Muscle layer of colon (tissue), 2 donors: ENCODE measurements at regions not wholly inside any gene's neighbourhood (a gene's known extent, or its start where the extent isn't known, plus 50 kb on each side); places are given as distances from the start of the nearest gene placed in this dataset.
"Not testable (repeated sequence)": the region's sequence is repeated elsewhere in the genome, so short reads cannot be mapped to it uniquely, and the experiment has no call there.

Experiments
- H3K27ac ChIP-seq: one replicate; pipeline ENCODE4 v1.7.0; 2013; ENCODE audit warnings: low read depth, mild to moderate bottlenecking, low read length, moderate library complexity
- H3K27me3 ChIP-seq, 2 donors: one replicate each; pipeline ENCODE4 v1.7.0; 2013; ENCODE audit warnings: low read length in 2 of 2, mild to moderate bottlenecking in 2 of 2; ENCODE audit not compliant: insufficient read depth in 2 of 2, control insufficient read depth in 1 of 2
- H3K36me3 ChIP-seq: one replicate; pipeline ENCODE4 v1.7.0; 2013; ENCODE audit warnings: mild to moderate bottlenecking, low read length; ENCODE audit not compliant: insufficient read depth
- H3K4me1 ChIP-seq: one replicate; pipeline ENCODE4 v1.7.0; 2013; ENCODE audit warnings: mild to moderate bottlenecking, low read length; ENCODE audit not compliant: insufficient read depth
- H3K4me3 ChIP-seq, 2 donors: one replicate each; pipeline ENCODE4 v1.7.0; 2013; ENCODE audit warnings: low read length in 2 of 2, low read depth in 1 of 2, mild to moderate bottlenecking in 1 of 2, moderate library complexity in 1 of 2
- H3K9ac ChIP-seq: one replicate; pipeline ENCODE4 v1.7.0; 2013; ENCODE audit warnings: low read length
- H3K9me3 ChIP-seq: one replicate; pipeline ENCODE4 v1.7.0; 2013; ENCODE audit warnings: mild to moderate bottlenecking, low read length
- donor health status: abdominal sarcoma.
- donor health status: Adenocarcinoma of cecum.

- Histone ChIP-seq H3K4me1 (no peaks in the 10 kb centered on the region), H3K27me3 (no peaks in the 10 kb centered on the region), H3K4me3 (no peak overlapping the region), H3K36me3 (no peaks in the 10 kb centered on the region), H3K9me3 (no peaks in the 10 kb centered on the region), H3K27ac (no peak overlapping the region), H3K9ac (no peak overlapping the region)
These were observed 239.4 kb downstream of the KCNJ2 start for GRCh38 chr17:70408768-70409167.

DNA sequence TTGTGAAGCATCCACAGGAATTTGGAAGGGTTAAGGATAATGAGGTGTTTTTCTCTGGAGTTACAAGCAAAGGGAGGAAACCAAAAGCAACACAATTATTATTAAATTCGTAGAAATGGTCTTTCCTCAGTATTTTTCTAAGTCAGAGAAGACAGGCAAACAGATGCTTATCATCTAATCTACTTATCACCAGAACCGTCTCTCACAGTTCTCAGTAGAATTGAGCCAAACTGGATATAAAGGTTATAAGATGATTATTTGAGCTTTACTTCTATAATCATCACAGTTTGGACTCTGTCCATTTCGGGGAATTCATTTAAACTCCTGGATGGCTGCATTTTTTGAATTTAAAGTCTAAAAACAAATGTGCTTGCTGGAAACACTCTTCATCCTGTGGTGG, 245.0 kb downstream of the KCNJ2 start:
- H3K4me3 ChIP-seq: no peak overlapping the region
- no peak overlapping the region for H3K9ac ChIP-seq
- no peaks in the 10 kb centered on the region for H3K27me3 ChIP-seq
- no peaks in the 10 kb centered on the region for H3K9me3 ChIP-seq
- no peaks in the 10 kb centered on the region for H3K4me1 ChIP-seq
- H3K36me3 ChIP-seq: no peaks in the 10 kb centered on the region
- no peak overlapping the region for H3K27ac ChIP-seq

- no peak overlapping the region for H3K4me3 ChIP-seq
These were observed 251.6 kb downstream of the KCNJ2 start for GRCh38 chr17:70420861-70421445.

DNA sequence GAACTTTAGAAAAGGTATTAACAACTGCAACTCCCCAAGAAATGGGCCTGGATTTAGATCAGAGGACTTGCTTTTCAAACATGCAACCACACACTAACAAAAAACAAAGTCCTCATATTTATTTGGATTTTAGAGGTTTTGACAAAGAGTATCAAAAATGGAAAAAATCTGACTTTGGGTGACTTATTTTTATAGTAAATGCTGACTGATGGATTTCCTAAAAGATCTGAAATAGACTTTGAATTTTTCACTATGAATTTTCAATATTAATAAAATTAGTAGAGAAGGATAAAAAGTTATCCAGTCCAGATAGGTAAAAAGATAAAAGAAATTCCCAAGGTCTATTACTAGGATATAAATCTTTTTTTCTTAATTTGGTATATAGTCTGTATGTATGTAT, 253.5 kb downstream of the KCNJ2 start:
- Histone ChIP-seq H3K27me3 (no peaks in the 10 kb centered on the region), H3K27ac (no peak overlapping the region), H3K4me1 (no peaks in the 10 kb centered on the region), H3K9me3 (no peaks in the 10 kb centered on the region), H3K36me3 (no peaks in the 10 kb centered on the region), H3K4me3 (no peak overlapping the region), H3K9ac (no peak overlapping the region)

More at GRCh38 chr17:70420861-70421445, 251.6 kb downstream of the KCNJ2 start:
- Histone ChIP-seq H3K27me3 (no peaks in the 10 kb centered on the region), H3K4me1 (no peaks in the 10 kb centered on the region), H3K27ac (no peak overlapping the region), H3K9me3 (no peaks in the 10 kb centered on the region), H3K36me3 (no peaks in the 10 kb centered on the region), H3K9ac (no peak overlapping the region)

GRCh38 chr17:70423562-70423961, 254.2 kb downstream of the KCNJ2 start:
- Histone ChIP-seq H3K4me1 (no peaks in the 10 kb centered on the region), H3K9me3 (no peaks in the 10 kb centered on the region), H3K27me3 (no peaks in the 10 kb centered on the region), H3K36me3 (no peaks in the 10 kb centered on the region), H3K27ac (no peak overlapping the region), H3K9ac (no peak overlapping the region), H3K4me3 (no peak overlapping the region)

DNA sequence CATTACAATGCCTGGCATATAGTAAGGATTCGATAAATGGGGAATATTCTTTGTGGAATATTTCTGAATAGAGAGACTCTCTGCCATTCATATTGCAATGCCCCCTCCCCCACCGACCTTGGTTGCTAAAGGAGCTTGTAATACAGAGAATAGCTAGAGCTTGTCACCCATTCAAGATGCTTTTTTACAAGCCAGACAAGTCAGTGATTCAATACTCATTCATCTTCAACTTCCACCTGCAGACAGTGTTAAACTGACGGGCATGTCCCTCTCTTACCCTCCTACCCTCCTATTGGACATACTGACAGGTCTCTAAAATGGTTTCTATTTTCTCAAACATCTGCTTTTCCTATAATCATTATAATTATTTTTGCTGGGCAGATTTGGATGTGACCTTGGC, 257.4 kb downstream of the KCNJ2 start:
- H3K4me3 ChIP-seq: no peak overlapping the region
- no peaks in the 10 kb centered on the region for H3K27me3 ChIP-seq
- no peaks in the 10 kb centered on the region for H3K9me3 ChIP-seq
- H3K9ac ChIP-seq: no peak overlapping the region
- H3K4me1 ChIP-seq: no peaks in the 10 kb centered on the region
- no peak overlapping the region for H3K27ac ChIP-seq
- H3K36me3 ChIP-seq: no peaks in the 10 kb centered on the region

DNA sequence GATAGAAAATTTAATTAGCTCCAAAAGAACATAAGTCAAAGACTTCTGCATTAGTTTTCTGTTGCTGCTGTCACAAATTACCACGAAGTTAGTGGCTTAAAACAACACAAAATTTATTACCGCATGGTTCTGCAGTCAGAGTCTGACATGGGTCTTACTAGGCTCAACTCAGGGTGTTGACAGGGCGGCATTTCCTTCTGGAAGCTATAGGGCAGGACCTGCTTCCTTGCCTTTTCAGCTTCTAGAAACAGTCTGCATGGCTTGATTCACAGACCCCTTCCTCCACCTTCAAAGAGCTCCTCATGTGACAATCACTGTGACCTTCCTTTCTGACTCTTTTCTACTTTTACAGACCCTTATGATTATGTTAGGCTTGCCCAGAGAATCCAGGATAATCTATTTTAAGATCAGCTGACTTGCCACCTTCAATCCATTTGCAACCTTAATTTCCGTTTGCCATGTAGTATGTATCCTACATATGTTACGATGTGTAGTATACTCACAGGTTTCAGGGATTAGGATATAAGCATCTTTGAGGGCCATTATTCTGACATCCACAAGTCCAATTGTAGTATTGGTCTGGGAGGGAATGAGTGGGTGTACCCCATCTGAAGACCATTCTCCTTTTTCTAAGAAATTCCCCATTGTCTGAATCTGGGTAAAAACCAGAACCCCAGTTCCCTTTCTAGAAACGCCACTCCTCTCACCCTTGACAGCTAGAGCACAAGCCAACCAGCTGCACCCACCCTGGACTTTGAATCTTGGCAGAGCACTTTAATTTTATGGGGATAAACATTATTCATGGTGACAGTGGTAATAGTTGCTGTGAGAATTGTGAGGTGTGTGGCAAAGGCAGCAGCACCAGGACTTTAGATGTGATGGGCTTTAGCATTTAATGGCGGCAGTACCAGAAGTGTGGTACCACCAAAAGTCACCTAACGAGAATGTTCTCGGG, 265.5 kb downstream of the KCNJ2 start:
- Histone ChIP-seq H3K27ac (no peak overlapping the region), H3K9me3 (no peaks in the 10 kb centered on the region), H3K9ac (no peak overlapping the region), H3K4me3 (no peak overlapping the region), H3K36me3 (no peaks in the 10 kb centered on the region), H3K27me3 (no peaks in the 10 kb centered on the region), H3K4me1 (no peaks in the 10 kb centered on the region)

- H3K4me3 ChIP-seq: no peak overlapping the region
- H3K36me3 ChIP-seq: no peaks in the 10 kb centered on the region
- H3K9me3 ChIP-seq: no peaks in the 10 kb centered on the region
- no peak overlapping the region for H3K27ac ChIP-seq
- H3K27me3 ChIP-seq: no peaks in the 10 kb centered on the region
- H3K4me1 ChIP-seq: no peaks in the 10 kb centered on the region
- H3K9ac ChIP-seq: no peak overlapping the region
These were observed 268.3 kb downstream of the KCNJ2 start for GRCh38 chr17:70437656-70438055.

- Histone ChIP-seq H3K4me1 (peaks cover 6% of the 10 kb centered on the region), H3K9ac (no peak overlapping the region), H3K27me3 (no peaks in the 10 kb centered on the region), H3K27ac (no peak overlapping the region), H3K36me3 (no peaks in the 10 kb centered on the region), H3K4me3 (no peak overlapping the region), H3K9me3 (no peaks in the 10 kb centered on the region)
These were observed 277.1 kb downstream of the KCNJ2 start for GRCh38 chr17:70446446-70446845.

DNA sequence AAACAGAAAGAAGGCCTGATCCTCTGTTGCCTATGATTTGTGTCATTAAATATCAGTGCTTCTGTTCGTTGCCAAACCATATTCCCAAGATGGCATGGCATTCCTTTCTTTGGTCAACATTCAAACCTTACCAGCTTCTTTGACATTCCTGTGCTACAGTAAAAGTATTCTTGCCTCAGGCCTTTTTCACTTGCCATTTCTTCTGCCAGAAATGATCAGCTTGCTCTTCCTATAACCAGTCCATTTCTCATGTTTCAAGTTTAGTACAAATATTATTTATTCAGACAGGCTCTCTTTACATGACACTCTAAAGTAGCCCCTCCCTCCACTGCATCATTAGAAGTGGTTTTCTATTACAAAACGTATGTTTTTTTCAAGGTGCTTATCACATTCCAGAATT, 278.3 kb downstream of the KCNJ2 start:
- Histone ChIP-seq H3K27ac (no peak overlapping the region), H3K9ac (no peak overlapping the region), H3K4me1 (peaks cover 6% of the 10 kb centered on the region), H3K27me3 (no peaks in the 10 kb centered on the region), H3K9me3 (no peaks in the 10 kb centered on the region), H3K4me3 (no peak overlapping the region), H3K36me3 (no peaks in the 10 kb centered on the region)

DNA sequence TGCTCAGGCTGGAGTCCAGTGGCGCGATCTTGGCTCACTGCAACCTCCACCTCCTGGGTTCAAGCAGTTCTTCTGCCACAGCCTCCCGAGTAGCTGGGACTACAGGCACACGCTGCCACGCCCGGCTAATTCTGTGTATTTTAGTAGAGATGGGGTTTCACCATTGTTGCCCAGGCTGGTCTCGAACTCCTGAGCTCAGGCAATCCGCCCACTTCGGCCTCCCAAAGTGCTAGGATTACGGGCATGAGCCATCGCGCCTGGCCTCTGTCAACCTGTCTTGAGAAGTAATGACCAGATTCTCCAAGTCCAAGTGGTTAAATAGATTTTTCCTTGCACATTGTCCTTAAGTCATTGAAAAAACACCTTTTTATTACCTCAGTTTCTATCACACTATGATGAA, 283.7 kb downstream of the KCNJ2 start:
- not testable (repeated sequence) for H3K27ac ChIP-seq, H3K9ac ChIP-seq, H3K4me1 ChIP-seq, H3K36me3 ChIP-seq, H3K27me3 ChIP-seq, H3K4me3 ChIP-seq, H3K9me3 ChIP-seq

- Histone ChIP-seq H3K9ac (no peak overlapping the region), H3K4me3 (no peak overlapping the region), H3K27ac (no peak overlapping the region), H3K4me1 (no peaks in the 10 kb centered on the region), H3K36me3 (no peaks in the 10 kb centered on the region), H3K27me3 (no peaks in the 10 kb centered on the region), H3K9me3 (no peaks in the 10 kb centered on the region)
These were observed 285.0 kb downstream of the KCNJ2 start for GRCh38 chr17:70454377-70454776.
